HG03460 (cell line): ENCODE measurements at regions not wholly inside any gene's neighbourhood (a gene's known extent, or its start where the extent isn't known, plus 50 kb on each side); places are given as distances from the start of the nearest gene placed in this dataset.
"Not testable (repeated sequence)": the region's sequence is repeated elsewhere in the genome, so short reads cannot be mapped to it uniquely, and the experiment has no call there.

ENCODE experiments used
- ATAC-seq: cut with Tn5 transposase; IDR thresholded peaks from one replicate; pipeline ENCODE4 v1.9.1; 2021; ENCODE audit not compliant: unreplicated experiment

DNA sequence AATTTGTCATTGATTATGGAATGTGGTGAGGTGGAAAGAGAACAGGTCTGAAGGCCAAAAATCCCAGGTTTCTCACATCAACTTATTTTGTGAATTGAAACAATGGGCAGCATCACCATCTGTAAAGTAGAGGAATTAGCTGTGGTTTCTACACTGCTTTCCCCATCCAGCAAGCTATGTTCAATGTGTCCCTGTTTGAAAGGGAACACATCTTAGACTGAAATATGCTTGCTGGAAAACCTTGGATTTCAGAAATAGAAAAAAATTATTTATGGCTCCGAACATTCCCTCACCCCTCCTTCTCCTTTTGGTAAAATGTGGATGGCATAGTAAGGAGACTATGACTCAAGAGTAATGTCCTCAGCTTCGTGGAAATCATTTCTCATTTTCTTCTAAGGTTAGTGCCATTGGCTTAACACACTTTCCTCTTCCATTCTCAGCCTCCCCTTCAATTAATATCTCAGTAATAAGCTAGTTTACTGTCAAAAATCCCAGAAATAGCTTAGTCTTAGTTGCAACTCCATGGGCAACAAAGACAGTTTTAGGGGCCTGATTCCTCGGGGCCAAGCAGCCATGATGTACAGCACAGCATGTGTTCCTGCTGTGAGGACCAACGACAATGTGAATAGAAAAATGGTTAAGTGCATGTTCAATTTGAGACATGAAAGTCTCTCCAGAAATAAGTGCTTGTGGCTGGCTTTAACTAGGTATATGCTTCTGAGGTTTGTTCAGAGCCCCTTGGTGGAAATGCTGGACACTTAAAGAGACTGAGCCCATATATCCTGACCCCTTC is 205.8 kb upstream of the SLC38A2 start:
- ATAC-seq: no peak

DNA sequence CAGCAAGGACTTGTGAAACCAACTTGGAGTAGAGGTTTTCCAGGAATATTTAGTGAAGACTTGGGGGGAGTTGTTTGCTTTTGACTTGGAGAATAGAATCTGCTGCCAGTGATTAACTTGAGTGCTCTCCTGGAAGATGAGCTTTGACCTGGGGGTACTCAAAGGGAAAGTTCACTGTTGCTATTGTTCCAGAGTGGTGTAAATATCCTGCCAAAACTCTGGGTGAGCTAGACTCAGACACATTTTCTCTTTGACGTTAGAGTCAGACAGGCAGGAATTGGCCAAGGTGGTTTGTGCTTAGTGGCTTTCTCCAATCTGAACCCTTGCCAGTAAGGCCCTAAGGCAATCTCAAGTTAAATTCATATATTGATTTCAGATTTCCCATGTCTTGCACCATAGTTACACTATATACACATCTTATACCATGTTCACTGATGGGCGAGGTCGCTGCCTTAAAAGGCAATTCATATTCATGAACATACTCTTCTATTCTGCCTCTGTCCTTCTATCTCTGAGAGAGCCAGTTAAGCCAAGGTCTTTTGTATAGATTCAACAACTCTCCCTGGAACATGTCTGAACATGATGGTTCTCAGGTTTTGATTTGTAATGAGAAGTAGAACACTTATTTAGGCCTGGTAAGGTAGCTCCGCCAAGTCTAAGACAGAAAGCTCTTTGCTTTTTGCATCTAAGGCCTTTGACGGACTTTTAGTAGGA is 204.6 kb upstream of the SLC38A2 start:
- ATAC-seq: no peak

DNA sequence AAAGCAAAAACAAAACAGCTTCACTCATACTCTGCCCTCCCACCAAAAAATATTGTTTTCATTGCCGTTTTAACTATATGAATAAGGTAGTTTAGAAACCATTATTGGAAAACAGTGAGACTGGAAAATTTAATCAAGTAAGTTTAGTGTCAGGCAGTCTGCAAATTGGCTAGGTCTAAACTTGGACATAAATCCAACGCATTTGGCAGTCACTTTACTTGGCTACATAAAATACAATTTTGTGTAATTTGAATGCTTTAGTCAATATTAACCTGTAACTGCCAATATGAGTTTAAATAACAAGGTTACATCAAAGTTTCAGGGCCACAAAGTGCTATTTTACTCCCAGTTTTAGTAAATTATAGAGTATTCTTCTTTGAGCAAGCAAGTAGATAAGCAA is 202.3 kb upstream of the SLC38A2 start:
- no peak for ATAC-seq

DNA sequence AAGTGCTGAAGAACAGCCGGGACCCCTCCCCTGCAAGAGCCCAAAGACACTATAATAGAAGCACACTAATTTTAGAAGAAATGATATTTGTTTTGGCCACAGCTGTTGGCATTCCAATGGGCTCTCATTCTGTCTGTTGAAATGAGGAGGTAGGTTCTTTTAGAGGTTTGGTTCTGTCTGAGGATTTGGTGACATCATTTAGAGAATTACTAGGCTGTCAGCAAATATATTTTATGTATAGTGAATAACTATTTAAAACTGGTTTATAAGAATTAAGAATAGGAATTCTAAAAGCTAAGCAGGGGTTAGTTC is 200.7 kb upstream of the SLC38A2 start:
- no peak for ATAC-seq

DNA sequence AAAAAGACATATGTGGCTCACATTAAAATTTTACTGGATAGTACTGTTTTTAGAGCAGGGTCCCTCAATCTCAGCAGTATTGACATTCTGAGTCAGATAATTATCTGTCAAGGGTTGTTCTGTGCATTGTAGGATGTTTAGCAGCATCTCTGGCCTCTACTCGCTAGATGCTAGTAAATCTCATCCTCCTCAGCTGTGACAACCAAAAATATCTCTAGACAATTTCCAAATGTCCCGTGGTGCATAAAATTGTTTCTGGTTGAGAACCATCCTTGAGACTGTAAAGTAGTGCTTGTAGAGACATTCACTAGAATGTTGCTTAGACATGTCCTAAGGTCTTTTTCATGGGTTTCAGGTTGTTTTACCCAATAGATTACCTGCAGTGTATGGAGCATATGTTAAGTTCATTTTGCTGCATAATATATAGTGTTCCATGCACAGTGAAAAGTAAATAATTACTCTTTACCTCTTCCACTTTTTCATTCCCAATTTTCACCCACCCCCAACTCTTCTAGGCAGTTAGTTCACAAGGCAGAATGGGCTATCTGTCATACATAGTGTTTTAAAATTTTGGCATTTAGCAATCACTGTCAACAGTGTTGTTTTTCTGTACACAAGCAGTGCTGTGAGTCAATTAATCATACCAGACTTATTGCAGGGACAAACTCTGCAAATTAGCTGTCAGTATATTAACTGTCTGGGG is 200.2 kb upstream of the SLC38A2 start:
- ATAC-seq: no peak

DNA sequence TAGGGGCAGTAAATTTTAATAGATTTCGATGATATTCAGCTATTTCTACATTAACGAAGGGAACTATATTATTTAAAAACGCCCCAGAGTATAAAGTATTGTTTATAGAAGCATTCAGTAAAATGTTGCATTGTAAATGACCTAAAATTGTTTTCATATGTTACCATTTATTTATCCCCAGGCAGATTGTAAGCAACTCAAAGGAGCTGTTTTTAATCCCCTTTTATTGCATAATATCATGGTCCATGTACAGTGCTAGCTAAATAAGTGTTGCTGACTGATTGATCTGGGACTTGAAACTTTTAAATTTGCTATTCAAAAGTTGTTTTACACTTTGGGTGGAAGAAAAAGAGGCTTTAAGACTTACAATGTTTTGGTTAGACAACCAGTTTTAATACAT is 199.0 kb upstream of the SLC38A2 start:
- ATAC-seq: no peak

DNA sequence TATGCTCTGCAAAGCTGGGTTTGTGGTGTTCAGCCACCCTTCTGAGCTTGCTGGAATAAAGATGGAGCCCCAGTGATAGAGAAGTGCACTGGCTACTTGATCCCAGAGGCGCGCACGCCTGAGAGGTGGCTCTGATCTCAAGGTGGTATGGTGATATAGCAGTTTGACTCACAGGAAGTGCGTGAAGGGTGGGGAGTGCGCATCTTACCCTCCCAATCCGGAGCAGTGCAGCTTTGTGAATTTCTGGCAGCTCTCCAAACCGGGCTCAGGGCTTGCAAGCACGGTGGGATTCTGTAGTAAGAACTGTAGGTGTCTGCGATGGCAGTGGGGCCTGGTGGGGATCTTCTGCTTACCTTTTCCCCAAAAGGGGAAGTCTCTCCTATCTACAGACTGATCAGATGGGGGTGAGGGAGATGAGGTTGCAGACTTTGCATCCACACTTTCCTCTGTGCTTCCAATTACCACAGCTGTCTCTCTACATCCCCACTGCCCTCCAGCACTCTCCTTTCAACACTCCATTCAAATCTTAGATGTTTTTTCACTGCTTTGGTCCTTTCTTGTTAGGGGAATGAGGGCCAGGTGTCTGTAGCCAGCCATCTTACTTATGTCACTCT is 197.4 kb upstream of the SLC38A2 start:
- ATAC-seq: no peak

DNA sequence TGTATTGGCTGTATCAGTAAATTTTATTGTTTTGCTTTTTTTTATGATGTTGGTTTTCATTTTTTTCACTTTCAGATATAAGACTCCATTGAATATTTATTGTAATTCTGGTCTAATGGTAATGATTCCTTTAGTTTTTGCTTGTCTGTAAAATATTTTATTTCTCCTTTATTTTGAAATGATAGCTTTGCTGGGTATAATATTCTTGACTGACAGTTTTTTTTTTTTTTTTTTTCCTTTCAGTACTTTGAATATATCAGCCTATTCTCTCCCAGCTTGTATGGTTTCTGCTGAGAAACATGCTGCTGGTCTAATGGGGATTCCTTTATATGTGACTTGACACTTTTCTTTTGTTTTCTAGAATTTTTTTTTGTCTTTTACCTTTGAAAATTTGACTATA is 195.1 kb upstream of the SLC38A2 start:
- no peak for ATAC-seq

DNA sequence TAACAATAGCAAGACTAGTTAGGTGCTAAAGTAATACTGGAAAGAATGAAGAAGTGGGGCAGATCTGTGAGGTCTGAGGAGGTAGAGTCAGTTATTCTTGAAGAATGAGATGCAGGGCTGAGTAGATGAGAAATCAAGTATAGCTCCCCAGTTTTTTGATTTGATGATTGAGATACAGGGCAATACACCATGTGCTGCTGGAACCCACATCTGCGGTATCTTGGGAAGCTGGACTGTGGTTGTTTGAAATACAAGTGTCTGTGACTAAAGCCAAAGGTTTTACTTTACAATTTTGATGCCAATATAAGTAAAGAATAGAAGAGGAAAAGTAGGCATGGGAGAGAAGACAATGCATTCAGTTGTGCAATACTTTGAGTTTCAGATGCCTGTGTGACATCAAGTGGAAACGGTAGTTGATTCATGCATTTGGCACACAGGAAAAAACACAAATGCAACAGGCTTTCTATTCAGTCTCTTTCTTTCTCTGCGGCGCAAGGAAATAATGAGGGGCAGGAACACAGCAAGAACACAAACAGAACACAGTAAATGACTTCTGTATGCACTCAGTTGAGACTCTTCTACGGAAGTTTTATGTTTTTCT is 190.2 kb upstream of the SLC38A2 start:
- no peak for ATAC-seq

DNA sequence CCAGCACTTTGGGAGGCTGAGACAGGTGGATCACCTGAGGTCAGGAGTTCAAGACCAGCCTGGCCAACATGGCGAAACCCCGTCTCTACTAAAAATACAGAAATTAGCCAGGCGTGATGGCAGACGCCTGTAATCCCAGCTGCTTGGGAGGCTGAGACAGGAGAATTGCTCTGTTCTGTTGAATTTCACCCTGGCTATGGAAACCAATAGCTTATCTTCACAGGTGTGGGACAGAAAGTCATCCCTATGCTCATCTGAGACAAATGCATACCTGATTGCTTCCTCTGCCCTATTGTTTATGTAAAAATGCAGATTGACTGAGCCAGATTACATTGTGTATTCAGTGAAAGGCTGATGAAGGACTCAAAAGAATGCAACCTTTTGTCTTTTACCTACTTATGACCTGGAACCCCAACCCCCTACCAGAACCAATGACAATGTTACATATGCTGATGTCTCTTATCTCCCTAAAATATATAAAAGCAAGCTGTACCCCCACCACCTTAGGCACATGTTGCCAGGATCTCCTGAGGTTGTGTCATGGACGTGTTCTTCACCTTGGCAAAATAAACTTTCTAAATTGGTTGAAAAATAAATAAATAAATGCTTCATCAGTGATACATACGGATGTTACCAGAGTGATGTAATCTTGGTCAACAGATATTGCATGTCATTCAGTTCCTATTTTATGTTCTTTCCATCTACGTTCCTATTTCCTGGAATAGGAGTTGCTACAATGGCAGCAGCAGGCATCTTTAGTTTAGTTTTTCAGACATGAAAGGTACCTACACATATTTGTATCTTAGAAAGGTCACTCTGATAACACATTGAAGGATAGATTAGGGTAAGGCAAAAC is 189.4 kb upstream of the SLC38A2 start:
- not testable (repeated sequence) for ATAC-seq

DNA sequence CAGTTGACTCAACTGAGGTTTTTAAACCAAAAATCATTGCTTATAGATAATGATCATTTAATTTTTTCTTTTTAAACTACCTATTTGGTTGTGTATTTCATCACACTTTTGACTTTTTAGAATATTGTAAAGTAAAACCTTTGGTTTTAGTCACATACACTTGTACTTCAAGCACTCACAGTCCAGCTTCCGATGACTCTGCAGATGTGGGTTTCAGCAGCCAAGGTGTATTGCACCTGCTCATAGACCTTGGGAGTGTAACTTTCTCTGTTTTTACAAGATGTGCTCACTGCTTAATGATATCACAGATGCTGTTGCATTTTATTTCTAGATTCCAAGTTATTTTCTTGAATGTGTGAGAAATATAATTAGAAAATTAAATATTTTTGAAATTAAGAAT is 188.3 kb upstream of the SLC38A2 start:
- ATAC-seq: no peak

DNA sequence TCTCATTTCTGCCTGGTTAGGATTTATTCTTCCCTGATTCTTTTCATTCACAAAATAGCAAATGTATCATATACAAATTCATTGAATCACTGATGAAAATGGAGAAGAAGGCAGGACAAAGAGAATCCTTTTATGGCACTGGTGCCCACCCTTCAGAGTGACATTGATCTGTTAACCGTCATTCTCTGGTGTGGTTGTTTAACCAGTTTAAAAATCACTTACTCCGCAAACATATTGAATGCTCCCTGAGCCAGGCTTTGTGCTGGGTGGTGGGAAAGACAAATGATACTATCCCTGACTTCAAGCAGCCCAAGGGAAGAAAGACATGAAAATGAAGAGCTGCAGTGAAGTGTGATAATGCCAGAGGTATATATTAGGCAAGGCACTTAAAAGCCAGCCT is 187.5 kb upstream of the SLC38A2 start:
- no peak for ATAC-seq

DNA sequence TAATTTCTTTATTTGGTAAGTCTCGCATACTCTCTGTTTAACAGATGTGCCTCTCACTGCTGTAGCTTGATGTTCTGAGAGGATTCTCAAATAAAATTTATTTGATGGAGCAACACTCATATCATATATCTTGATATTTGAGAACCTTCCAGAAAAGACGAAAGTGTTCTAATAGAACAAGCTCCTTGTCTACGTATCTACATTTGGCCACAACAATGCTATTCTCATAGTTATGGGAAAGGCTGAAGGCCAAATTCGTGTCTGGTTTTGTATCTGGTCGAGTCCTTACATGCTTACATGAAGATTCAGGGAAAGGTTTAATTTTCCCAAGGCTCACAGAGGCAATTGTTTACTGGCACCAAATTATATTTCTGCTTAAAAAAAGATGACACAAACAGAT is 186.7 kb upstream of the SLC38A2 start:
- ATAC-seq: no peak

DNA sequence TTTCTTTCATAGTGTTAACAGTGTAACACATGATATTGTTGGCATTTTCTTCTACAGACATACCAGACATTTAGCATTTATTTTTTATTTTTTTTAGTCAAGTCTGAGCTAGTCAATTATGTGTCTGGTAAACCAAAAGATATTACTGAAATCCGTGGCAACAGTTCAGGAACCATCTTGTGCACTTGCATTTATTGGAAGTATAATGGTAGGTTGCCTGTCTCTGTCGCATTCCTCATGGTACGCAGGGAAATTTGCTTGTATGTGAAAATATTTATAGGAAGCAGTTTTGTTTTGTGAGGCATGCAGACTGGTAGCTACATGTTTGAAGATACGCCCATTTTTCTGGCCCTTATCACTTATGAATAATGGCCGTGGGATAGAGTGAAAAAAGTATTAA is 186.1 kb upstream of the SLC38A2 start:
- ATAC-seq: no peak

DNA sequence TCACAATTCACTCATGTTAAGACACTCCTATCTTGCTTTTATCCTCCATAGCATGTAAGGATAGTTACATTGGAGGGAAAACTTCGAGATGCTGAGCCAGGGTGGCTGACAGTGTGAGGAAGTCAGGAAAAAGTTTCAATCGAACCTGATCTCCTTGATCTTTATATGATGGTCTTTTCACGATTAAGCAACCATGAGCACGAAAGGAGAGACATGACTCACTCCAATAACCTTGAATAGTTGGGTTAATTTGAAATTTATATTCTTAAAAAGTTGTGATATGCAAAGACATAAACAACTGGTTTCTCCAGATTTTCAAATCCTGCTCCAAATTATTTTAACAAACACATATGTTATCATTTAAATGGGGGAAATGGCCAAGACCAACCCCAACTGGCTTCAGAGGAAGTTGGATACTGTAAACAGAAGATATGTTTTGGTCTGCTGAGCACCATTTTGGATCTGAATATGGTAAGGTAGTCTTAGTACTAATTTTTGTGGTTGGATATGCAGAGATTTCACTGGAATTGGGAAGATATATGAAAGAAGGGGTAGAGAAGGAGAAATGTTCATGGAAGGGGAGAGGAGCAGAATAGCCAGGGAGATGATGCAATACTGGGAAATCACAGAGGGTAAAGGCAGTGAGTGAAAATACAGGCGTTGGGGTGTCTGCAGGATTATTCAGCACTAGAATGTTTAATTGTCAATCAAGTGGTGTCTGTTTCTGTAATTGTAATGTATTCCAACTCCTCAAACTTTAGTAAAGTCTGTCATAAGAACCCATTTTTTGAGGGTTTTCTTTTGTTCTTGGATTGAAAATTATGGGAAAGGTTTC is 185.2 kb upstream of the SLC38A2 start:
- ATAC-seq: no peak

DNA sequence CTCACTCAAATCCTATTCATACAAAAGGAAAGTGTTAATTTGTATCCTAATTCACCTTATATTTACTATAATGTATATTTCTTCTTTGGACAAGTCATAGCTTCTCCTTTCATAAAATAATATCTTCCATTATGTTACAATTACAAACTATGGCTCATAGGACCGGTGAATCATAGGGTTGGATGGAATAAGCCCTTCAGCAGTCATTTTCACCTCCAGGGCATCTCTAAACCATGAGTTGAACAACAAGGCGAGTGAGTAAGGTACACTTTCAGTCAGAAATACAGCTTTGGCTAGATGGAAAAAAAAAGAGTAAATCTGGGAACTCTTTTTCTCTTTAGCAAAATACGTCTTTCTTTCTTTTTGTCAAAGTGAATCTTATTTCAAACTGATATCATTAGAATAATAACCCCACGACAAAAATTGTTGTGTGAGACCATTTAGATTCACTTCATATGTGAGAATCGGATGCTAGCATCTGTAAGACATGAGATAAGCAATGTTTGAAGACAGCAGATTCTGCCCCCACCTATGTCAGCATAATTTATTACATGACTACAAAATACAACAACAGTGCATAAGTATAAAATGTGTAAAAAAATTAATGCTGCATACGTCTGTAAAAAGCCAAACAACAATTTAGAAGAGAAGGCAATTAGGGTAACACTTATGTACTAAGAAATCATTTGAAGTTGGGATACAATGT is 184.4 kb upstream of the SLC38A2 start:
- ATAC-seq: no peak

DNA sequence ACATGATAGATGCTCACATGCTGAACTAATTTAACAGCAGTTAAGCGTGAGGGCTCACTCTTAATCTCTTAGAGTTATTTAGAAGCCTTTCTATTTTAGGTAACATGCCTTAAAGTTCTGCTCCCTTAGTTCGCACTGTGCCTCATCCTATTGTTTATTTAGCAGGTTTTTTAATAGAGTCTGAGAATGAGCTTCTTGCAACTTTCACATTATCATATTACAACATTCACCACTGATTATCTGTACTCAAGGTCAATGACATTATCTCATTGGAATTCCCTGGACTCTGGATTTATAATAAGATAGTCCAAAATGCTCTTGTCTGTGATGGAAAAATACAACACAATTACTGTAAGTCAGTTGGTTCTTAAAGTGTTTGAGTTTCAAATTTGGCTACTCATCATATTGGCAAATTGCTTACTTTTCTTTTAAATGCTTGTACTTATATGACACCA is 183.6 kb upstream of the SLC38A2 start:
- no peak for ATAC-seq

DNA sequence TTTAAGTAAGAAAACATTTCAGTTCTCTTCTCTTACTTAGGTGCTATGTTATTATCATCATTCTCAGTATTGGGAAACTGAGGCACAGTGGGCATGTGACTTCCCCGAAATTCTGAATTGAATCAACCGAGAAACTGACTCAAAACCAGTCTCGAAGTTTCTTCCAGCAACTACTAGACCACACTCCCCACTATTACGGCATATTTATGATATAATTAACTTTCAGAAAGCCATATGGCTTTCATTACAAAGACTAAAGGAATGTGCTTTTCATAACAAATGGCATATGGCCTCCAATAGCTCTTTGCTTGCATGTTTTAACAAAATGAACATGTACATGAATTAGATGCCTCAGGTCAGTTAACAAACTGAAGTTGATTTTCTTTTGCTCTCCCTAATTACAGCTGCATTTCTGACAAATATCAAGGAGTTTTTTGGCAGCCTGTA is 182.9 kb upstream of the SLC38A2 start:
- no peak for ATAC-seq

DNA sequence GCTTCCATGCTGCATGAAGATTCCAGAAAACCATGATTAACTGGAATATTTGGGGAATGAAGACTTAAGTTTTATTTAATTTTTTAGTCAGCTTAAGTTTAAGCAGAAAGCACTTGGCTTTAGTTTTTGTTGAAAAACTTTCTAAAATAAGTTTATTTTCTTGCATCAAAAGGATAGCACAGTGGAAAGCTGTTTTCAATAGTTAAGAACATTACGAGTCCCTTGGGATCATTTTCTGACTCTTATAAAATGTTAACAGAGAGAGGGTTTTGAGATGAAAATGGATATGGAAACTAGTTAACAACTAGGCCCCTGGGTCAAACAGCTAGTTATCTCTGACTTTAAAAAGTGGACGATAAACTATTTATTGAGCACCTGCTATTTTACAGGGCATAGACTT is 181.9 kb upstream of the SLC38A2 start:
- no peak for ATAC-seq
